ENCODE measurements at regions not wholly inside any gene's neighbourhood (a gene's known extent, or its start where the extent isn't known, plus 50 kb on each side); places are given as distances from the start of the nearest gene placed in this dataset.

DNA sequence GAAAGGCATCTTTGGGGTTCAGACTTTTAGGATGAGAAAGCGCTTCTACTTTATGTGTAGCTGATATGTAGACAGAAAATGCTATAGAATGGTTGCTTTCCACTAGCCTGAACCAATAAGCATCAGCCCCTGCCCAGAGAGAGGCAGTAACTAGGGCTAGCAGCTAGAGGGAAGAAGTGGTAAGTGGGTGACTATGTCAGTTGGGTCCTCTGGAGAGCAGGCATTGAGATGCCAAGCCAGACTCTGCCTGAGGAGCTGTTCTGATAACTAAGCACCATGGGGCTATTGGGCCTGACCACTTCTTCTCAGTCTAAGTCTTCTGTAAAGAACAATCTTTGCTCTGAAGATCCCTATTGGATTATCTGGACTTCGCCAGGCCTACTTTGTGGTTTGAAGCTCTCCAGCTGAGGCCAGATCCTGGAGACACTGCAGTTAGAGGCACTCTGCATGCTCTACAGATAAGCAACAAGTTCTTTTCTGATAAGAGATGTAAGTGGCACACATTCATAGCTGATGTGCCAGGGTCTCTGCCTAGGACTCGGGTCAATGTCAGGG lies 146.1 kb downstream of the RBM46 start:
- TF ChIP-seq, protein P1, sequence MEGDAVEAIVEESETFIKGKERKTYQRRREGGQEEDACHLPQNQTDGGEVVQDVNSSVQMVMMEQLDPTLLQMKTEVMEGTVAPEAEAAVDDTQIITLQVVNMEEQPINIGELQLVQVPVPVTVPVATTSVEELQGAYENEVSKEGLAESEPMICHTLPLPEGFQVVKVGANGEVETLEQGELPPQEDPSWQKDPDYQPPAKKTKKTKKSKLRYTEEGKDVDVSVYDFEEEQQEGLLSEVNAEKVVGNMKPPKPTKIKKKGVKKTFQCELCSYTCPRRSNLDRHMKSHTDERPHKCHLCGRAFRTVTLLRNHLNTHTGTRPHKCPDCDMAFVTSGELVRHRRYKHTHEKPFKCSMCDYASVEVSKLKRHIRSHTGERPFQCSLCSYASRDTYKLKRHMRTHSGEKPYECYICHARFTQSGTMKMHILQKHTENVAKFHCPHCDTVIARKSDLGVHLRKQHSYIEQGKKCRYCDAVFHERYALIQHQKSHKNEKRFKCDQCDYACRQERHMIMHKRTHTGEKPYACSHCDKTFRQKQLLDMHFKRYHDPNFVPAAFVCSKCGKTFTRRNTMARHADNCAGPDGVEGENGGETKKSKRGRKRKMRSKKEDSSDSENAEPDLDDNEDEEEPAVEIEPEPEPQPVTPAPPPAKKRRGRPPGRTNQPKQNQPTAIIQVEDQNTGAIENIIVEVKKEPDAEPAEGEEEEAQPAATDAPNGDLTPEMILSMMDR (conservative IDR thresholded peaks at IDR 0.05; ENCODE audit: low read length): no peak
- TF ChIP-seq EZH2phosphoT487 (IDR thresholded peaks at IDR 0.05; ENCODE audit: borderline replicate concordance): no peak

Measured in Loucy (cell line).